ENCODE measurements at regions not wholly inside any gene's neighbourhood (a gene's known extent, or its start where the extent isn't known, plus 50 kb on each side); places are given as distances from the start of the nearest gene placed in this dataset.

- H3K4me3 ChIP-seq (ENCODE audit: low read depth, low read length), result no peak overlapping the region
- no peak for TF ChIP-seq CTCF (IDR thresholded peaks at IDR 0.05; ENCODE audit: borderline replicate concordance, insufficient read depth, low read depth, low read length)
Observed at GRCh38 chr2:234164493-234165413, 114.3 kb downstream of the SPP2 start.

- H3K4me3 ChIP-seq (ENCODE audit: low read depth, low read length), result no peak overlapping the region
- no peak for TF ChIP-seq CTCF (IDR thresholded peaks at IDR 0.05; ENCODE audit: borderline replicate concordance, insufficient read depth, low read depth, low read length)
Observed at GRCh38 chr2:234163510-234164045, 113.1 kb downstream of the SPP2 start.

- TF ChIP-seq CTCF (IDR thresholded peaks at IDR 0.05; ENCODE audit: borderline replicate concordance, insufficient read depth, low read depth, low read length), result no peak
- H3K4me3 ChIP-seq (ENCODE audit: low read depth, low read length), result no peak overlapping the region
Observed at GRCh38 chr2:234162861-234163260, 112.4 kb downstream of the SPP2 start.

GRCh38 chr2:234161932-234162331, 111.4 kb downstream of the SPP2 start:
- no peak overlapping the region for H3K4me3 ChIP-seq (ENCODE audit: low read depth, low read length)
- no peak for TF ChIP-seq CTCF (IDR thresholded peaks at IDR 0.05; ENCODE audit: borderline replicate concordance, insufficient read depth, low read depth, low read length)

- TF ChIP-seq CTCF (IDR thresholded peaks at IDR 0.05; ENCODE audit: borderline replicate concordance, insufficient read depth, low read depth, low read length), result no peak
- H3K4me3 ChIP-seq (ENCODE audit: low read depth, low read length), result no peak overlapping the region
Observed at GRCh38 chr2:234158812-234159211, 108.3 kb downstream of the SPP2 start.

GRCh38 chr2:234157817-234158588, 107.5 kb downstream of the SPP2 start:
- no peak overlapping the region for H3K4me3 ChIP-seq (ENCODE audit: low read depth, low read length)
- TF ChIP-seq CTCF (IDR thresholded peaks at IDR 0.05; ENCODE audit: borderline replicate concordance, insufficient read depth, low read depth, low read length), result no peak

All from GM12875 (cell line).